Hippocampal formation (tissue), 2 donors: ENCODE measurements at regions not wholly inside any gene's neighbourhood (a gene's known extent, or its start where the extent isn't known, plus 50 kb on each side); places are given as distances from the start of the nearest gene placed in this dataset.

Experiments
- DNase-seq, 2 donors: peaks; one replicate each; lab custom pipeline; 2025; lab: John Stamatoyannopoulos, UW

GRCh38 chr10:36301539-36301938 is 659.4 kb upstream of the FZD8 start:
- no peak for DNase-seq

GRCh38 chr10:36301139-36301538 is 659.0 kb upstream of the FZD8 start:
- DNase-seq = no peak

GRCh38 chr10:36283827-36284226 is 641.7 kb upstream of the FZD8 start:
- no peak for DNase-seq

GRCh38 chr10:36281831-36282331 is 639.8 kb upstream of the FZD8 start:
- no peak for DNase-seq

GRCh38 chr10:36280890-36281499 is 638.9 kb upstream of the FZD8 start:
- no peak for DNase-seq

GRCh38 chr10:36280321-36280741 is 638.2 kb upstream of the FZD8 start:
- no peak for DNase-seq

GRCh38 chr10:36278176-36278575 is 636.1 kb upstream of the FZD8 start:
- no peak for DNase-seq

GRCh38 chr10:36277459-36277858 is 635.4 kb upstream of the FZD8 start:
- DNase-seq = no peak

- no peak for DNase-seq
These were observed 629.7 kb upstream of the FZD8 start for GRCh38 chr10:36271627-36272340.

GRCh38 chr10:36269222-36269621 is 627.1 kb upstream of the FZD8 start:
- no peak for DNase-seq

GRCh38 chr10:36266923-36267322 is 624.8 kb upstream of the FZD8 start:
- no peak for DNase-seq

GRCh38 chr10:36265741-36266140 is 623.6 kb upstream of the FZD8 start:
- DNase-seq = no peak

- DNase-seq = no peak
These were observed 621.8 kb upstream of the FZD8 start for GRCh38 chr10:36263871-36264270.

GRCh38 chr10:36256948-36257356 is 614.9 kb upstream of the FZD8 start:
- DNase-seq = no peak

GRCh38 chr10:36256166-36256565 is 614.1 kb upstream of the FZD8 start:
- no peak for DNase-seq

GRCh38 chr10:36254199-36254598 is 612.1 kb upstream of the FZD8 start:
- DNase-seq = no peak

GRCh38 chr10:36253731-36254130 is 611.6 kb upstream of the FZD8 start:
- no peak for DNase-seq

- DNase-seq = no peak
These were observed 609.0 kb upstream of the FZD8 start for GRCh38 chr10:36251068-36251467.

- DNase-seq = no peak
These were observed 606.3 kb upstream of the FZD8 start for GRCh38 chr10:36248304-36248981.

GRCh38 chr10:36247478-36247877 is 605.4 kb upstream of the FZD8 start:
- DNase-seq = no peak

GRCh38 chr10:36236931-36237330 is 594.8 kb upstream of the FZD8 start:
- DNase-seq = no peak

GRCh38 chr10:36236341-36236740 is 594.2 kb upstream of the FZD8 start:
- no peak for DNase-seq

GRCh38 chr10:36232935-36233334 is 590.8 kb upstream of the FZD8 start:
- no peak for DNase-seq
